GM10266 (cell line): ENCODE measurements at regions not wholly inside any gene's neighbourhood (a gene's known extent, or its start where the extent isn't known, plus 50 kb on each side); places are given as distances from the start of the nearest gene placed in this dataset.
"Not testable (repeated sequence)": the region's sequence is repeated elsewhere in the genome, so short reads cannot be mapped to it uniquely, and the experiment has no call there.

ENCODE experiments used
- DNase-seq: peaks from one replicate; pipeline ENCODE4 v3.0.0; 2012; ENCODE audit errors: extremely low spot score
- CTCF ChIP-seq: IDR thresholded peaks from 2 replicates; pipeline ENCODE4 v1.5.1; 2012; ENCODE audit warnings: mild to moderate bottlenecking, low read depth; ENCODE audit not compliant: control insufficient read depth, insufficient read depth; ENCODE audit errors: missing control alignments

- DNase-seq = no peak
- TF ChIP-seq CTCF = no peak
These were observed 122.3 kb upstream of the ANKRD30A start for GRCh38 chr10:37003126-37003525.

GRCh38 chr10:36995806-36996205 lies 129.6 kb upstream of the ANKRD30A start:
- not testable (repeated sequence) for DNase-seq

GRCh38 chr10:36994886-36995285 lies 130.5 kb upstream of the ANKRD30A start:
- no peak for TF ChIP-seq CTCF
- DNase-seq = no peak

- no peak for DNase-seq
These were observed 136.2 kb upstream of the ANKRD30A start for GRCh38 chr10:36989233-36989632.

GRCh38 chr10:36946598-36946997 lies 178.8 kb upstream of the ANKRD30A start:
- DNase-seq = no peak
- no peak for TF ChIP-seq CTCF

More at GRCh38 chr10:36989233-36989632, 136.2 kb upstream of the ANKRD30A start:
- no peak for TF ChIP-seq CTCF

- no peak for DNase-seq
- no peak for TF ChIP-seq CTCF
These were observed 181.9 kb upstream of the ANKRD30A start for GRCh38 chr10:36943544-36943943.

- no peak for DNase-seq
- TF ChIP-seq CTCF = no peak
These were observed 182.8 kb upstream of the ANKRD30A start for GRCh38 chr10:36942616-36943015.

GRCh38 chr10:36903040-36903439 lies 222.4 kb upstream of the ANKRD30A start:
- DNase-seq = no peak
- no peak for TF ChIP-seq CTCF
